ENCODE measurements at regions not wholly inside any gene's neighbourhood (a gene's known extent, or its start where the extent isn't known, plus 50 kb on each side); places are given as distances from the start of the nearest gene placed in this dataset.
"Not testable (repeated sequence)": the region's sequence is repeated elsewhere in the genome, so short reads cannot be mapped to it uniquely, and the experiment has no call there.

- TF ChIP-seq CTCF (IDR thresholded peaks at IDR 0.05 in 8 of 11, conservative IDR thresholded peaks at IDR 0.05 in 3 of 11); POLR2A (IDR thresholded peaks at IDR 0.05); POLR2AphosphoS5 (IDR thresholded peaks at IDR 0.05): not testable (repeated sequence)
These were observed 861.5 kb upstream of the TPTE start for GRCh38 chr21:9659877-9660276.
